ENCODE measurements at regions not wholly inside any gene's neighbourhood (a gene's known extent, or its start where the extent isn't known, plus 50 kb on each side); places are given as distances from the start of the nearest gene placed in this dataset.

DNA sequence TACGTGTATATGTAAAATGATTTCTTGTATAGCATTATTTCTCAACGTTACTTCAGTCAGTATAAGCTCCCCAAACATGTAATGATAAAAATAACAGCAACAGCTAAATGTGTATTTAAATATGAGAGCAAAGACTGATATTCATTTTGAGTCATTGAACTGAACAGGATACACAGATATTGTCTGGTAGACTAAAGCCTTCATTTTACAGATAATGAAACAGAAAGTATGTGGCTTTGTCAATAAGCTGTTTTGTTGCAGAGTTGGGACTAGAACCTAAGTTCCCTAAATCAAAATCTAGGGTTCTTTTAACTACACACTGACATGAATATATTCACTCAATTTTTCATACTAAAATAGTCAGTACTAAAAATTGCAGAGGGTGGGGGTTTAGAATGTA, 80.4 kb upstream of the MARCHF11 start:
- FAIRE-seq (peak; percentile 45), DNase-seq (ENCODE audit: insufficient read length, low spot score) (no peak)
- no peak for TF ChIP-seq POLR2A (IDR thresholded peaks at IDR 0.05; ENCODE audit: low read depth, low read length)

DNA sequence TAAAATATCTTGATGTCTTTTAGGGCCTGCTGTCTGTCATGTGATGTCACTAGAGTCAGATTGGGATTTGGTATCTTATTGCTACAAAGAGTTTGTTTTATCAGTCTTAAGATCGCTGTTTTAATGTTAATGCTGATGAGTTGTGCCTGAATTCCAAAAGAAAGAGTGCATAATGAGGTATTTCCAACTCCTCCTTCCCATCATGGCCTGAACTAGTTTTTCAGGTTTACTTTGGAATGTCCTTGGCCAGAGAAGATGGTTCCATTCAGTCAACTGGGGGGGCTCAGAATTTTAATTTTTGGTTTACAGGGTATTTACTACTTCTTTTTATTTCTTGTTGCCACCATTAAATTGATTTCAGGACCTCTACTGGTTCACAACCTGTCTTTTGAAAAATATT, 74.3 kb upstream of the MARCHF11 start:
- no peak for FAIRE-seq
- TF ChIP-seq POLR2A (IDR thresholded peaks at IDR 0.05; ENCODE audit: low read depth, low read length): no peak
- DNase-seq (ENCODE audit: insufficient read length, low spot score): no peak

DNA sequence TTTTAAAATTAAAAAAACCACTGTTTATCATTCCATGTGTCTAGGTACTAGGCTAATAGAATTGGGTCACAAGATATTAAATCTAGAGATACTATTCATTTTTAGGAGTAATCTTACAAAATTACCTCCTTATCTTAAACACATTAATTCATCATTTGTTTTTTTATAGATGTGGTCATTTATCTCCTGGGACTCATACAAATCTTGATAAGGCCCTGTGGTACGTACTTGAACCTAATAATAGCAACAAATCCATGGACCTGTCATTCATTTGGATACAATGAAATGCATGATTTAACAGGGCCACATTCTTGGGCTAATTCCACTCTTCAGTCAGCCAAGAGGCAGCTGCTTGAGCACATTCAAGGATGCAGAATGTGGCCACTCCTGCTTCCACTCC, 66.4 kb upstream of the MARCHF11 start:
- FAIRE-seq: no peak
- no peak for TF ChIP-seq POLR2A (IDR thresholded peaks at IDR 0.05; ENCODE audit: low read depth, low read length)
- no peak for DNase-seq (ENCODE audit: insufficient read length, low spot score)

DNA sequence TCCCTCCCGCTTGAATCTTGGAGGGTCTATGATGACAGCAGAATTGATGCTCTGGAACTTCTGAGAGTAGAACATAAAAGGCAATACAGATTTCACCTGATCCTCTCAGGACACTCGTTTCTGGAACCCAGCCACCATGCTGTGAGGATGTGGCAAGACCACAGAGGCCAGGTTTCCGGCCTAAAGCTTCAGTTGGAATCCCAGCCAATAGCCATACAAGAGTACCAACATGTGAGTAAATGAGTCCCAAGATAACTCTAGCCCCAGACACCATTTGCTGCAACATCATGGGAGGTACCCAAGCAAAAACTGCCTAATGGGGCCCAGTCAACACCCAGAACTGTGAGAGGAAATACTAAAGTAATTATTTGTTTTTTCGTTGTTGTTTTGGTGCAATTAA, 65.7 kb upstream of the MARCHF11 start:
- DNase-seq (ENCODE audit: insufficient read length, low spot score) (no peak), FAIRE-seq (no peak)
- no peak for TF ChIP-seq POLR2A (IDR thresholded peaks at IDR 0.05; ENCODE audit: low read depth, low read length)

- DNase-seq (ENCODE audit: insufficient read length, low spot score) (no peak), FAIRE-seq (no peak)
- no peak for TF ChIP-seq POLR2A (IDR thresholded peaks at IDR 0.05; ENCODE audit: low read depth, low read length)
Observed at GRCh38 chr5:16238018-16238417, 58.4 kb upstream of the MARCHF11 start.

GRCh38 chr5:16234598-16234997, 55.0 kb upstream of the MARCHF11 start:
- TF ChIP-seq POLR2A (IDR thresholded peaks at IDR 0.05; ENCODE audit: low read depth, low read length): no peak
- DNase-seq (ENCODE audit: insufficient read length, low spot score) (no peak), FAIRE-seq (no peak)

DNA sequence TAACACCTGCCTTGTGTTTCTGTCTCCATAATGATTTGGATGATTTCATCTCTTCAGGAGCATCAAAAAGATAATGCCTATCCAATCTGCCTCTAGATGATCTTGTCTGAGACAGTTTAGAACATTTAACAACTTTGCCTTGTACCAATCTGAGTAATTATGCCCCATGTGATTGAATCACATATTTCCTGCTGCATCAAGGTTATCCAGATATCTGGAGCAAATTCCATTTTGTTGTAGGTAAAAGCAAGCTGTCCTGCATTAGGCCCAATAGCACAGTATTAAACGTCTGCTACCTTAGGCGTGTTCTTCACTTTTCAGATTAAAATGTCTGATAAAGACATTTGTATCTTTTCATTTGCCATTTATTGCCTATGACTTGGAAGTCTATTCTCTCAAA, 54.1 kb upstream of the MARCHF11 start:
- no peak for FAIRE-seq
- no peak for TF ChIP-seq POLR2A (IDR thresholded peaks at IDR 0.05; ENCODE audit: low read depth, low read length)
- no peak for DNase-seq (ENCODE audit: insufficient read length, low spot score)

- DNase-seq (ENCODE audit: insufficient read length, low spot score) (no peak), FAIRE-seq (no peak)
- no peak for TF ChIP-seq POLR2A (IDR thresholded peaks at IDR 0.05; ENCODE audit: low read depth, low read length)
Observed at GRCh38 chr5:16229357-16229940, 49.9 kb upstream of the MARCHF11 start.
